ENCODE measurements at regions not wholly inside any gene's neighbourhood (a gene's known extent, or its start where the extent isn't known, plus 50 kb on each side); places are given as distances from the start of the nearest gene placed in this dataset.

DNA sequence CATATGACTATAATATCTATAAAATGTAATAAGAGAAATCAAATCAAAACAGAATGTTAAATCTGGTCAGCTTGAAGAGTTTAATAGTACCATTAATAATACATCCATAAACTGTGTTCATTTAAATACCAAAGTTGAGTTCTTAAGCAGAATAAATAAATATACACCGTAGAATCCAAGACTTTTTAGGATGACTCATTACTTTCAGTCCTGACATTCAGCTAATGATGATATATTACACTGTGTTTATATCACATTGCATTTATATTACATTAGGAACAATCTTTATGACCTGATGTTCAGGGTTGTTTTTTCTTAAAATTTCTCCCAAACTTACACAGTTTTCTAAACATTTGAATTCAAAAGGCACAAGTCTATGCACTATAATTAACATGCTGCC is 331.3 kb downstream of the SS18 start:
- TF ChIP-seq POLR2A (IDR thresholded peaks at IDR 0.05) (no peak), EP300 (IDR thresholded peaks at IDR 0.05; ENCODE audit: low read depth) (no peak), POLR2AphosphoS5 (IDR thresholded peaks at IDR 0.05) (no peak)
- TF ChIP-seq, protein P1, sequence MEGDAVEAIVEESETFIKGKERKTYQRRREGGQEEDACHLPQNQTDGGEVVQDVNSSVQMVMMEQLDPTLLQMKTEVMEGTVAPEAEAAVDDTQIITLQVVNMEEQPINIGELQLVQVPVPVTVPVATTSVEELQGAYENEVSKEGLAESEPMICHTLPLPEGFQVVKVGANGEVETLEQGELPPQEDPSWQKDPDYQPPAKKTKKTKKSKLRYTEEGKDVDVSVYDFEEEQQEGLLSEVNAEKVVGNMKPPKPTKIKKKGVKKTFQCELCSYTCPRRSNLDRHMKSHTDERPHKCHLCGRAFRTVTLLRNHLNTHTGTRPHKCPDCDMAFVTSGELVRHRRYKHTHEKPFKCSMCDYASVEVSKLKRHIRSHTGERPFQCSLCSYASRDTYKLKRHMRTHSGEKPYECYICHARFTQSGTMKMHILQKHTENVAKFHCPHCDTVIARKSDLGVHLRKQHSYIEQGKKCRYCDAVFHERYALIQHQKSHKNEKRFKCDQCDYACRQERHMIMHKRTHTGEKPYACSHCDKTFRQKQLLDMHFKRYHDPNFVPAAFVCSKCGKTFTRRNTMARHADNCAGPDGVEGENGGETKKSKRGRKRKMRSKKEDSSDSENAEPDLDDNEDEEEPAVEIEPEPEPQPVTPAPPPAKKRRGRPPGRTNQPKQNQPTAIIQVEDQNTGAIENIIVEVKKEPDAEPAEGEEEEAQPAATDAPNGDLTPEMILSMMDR (IDR thresholded peaks at IDR 0.05): no peak
- H3K27me3 ChIP-seq: no peaks in the 10 kb centered on the region

DNA sequence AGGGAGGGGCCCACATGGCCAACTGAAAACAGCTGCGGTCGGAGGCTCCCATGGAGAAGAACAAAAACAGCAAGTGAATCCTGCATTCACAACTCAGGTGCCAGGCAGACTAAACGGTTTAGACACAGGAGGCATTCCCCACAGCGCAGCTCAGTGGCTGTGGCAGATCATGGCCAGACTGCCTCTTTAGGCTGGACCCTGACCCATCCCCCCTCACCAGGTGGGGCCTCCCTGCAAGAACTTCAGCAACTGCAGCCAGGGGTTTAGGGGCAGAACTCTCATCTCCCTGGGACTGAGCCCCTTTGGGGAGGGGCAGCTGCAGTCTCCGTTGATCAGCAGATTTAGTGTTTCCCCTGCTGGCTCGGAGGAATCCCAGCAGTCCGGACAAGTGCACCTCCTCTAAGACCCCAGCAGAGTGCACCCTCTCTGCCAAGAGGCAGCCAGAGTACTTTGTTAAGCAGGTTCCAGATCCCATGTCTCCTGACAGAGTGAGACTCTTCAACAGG is 346.7 kb downstream of the SS18 start:
- Histone ChIP-seq H3K36me3 (no peaks in the 10 kb centered on the region), H3K4me3 (no peak overlapping the region), H3K9me3 (no peaks in the 10 kb centered on the region), H3K27me3 (no peaks in the 10 kb centered on the region), H3K4me1 (no peaks in the 10 kb centered on the region), H3K27ac (no peak overlapping the region)
- TF ChIP-seq POLR2AphosphoS5 (IDR thresholded peaks at IDR 0.05) (no peak), POLR2A (IDR thresholded peaks at IDR 0.05) (no peak), EP300 (IDR thresholded peaks at IDR 0.05; ENCODE audit: low read depth) (no peak)
- TF ChIP-seq, protein P1 (IDR thresholded peaks at IDR 0.05): no peak
- no peak for DNase-seq
- 78% methylated on average over 7 of the region's 7 CpGs; no CpG with 5 or more reads in 1 of the 2 donors for WGBS, 2 donors (ENCODE audit: low coverage in 1 of 2)
- in situ Hi-C loops (cut with MboI; ENCODE audit: low pct_ligation_motif_present in 1 of 4, low pct_unique_long_range_greater_than_20kb in 1 of 4, low sequenced_read_pairs in 3 of 4) (no loop called here), intact Hi-C loops (cut with DNase I; ENCODE audit: low total_unique reads) (no loop called here)

More for the DNA sequence above, 331.3 kb downstream of the SS18 start:
- WGBS, 2 donors (ENCODE audit: low coverage in 1 of 2): 31 to 43% methylated on average over 1 of the region's 1 CpG
- Histone ChIP-seq H3K4me3 (no peak overlapping the region), H3K36me3 (no peaks in the 10 kb centered on the region), H3K4me1 (no peaks in the 10 kb centered on the region), H3K9me3 (no peaks in the 10 kb centered on the region), H3K27ac (no peak overlapping the region)
- in situ Hi-C loops (cut with MboI; ENCODE audit: low pct_ligation_motif_present in 1 of 4, low pct_unique_long_range_greater_than_20kb in 1 of 4, low sequenced_read_pairs in 3 of 4): no loop called here
- intact Hi-C loops (cut with DNase I; ENCODE audit: low total_unique reads): no loop called here
- DNase-seq: no peak

DNA sequence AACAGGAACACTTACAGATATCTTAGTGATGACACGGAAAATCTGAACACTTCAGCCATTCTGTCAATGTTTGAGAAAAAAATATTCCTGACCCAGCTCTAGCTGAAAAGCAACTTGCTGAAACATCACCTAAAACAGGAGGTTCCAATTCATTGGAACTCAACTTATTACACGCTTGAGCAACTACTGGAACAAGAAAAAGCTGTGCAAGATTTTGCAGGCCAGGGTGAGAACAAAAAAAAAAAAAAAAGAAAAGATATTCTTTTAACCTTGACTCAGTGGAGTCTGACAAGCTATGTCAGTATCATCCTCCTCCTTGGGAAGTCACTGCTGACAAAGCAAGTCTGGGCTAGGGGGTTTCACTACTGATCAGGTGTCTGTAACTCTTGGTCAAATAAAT is 351.0 kb downstream of the SS18 start:
- Histone ChIP-seq H3K4me3 (no peak overlapping the region), H3K36me3 (no peaks in the 10 kb centered on the region), H3K9me3 (no peaks in the 10 kb centered on the region), H3K27me3 (no peaks in the 10 kb centered on the region), H3K4me1 (no peaks in the 10 kb centered on the region), H3K27ac (no peak overlapping the region)
- TF ChIP-seq, protein P1 (IDR thresholded peaks at IDR 0.05): no peak
- TF ChIP-seq EP300 (IDR thresholded peaks at IDR 0.05; ENCODE audit: low read depth) (no peak), POLR2AphosphoS5 (IDR thresholded peaks at IDR 0.05) (no peak), POLR2A (IDR thresholded peaks at IDR 0.05) (no peak)
- DNase-seq: no peak
- intact Hi-C loops (cut with DNase I; ENCODE audit: low total_unique reads) (no loop called here), in situ Hi-C loops (cut with MboI; ENCODE audit: low pct_ligation_motif_present in 1 of 4, low pct_unique_long_range_greater_than_20kb in 1 of 4, low sequenced_read_pairs in 3 of 4) (no loop called here)
- 85 to 100% methylated on average over 1 to 2 of the region's 2 CpGs for WGBS, 2 donors (ENCODE audit: low coverage in 1 of 2)

DNA sequence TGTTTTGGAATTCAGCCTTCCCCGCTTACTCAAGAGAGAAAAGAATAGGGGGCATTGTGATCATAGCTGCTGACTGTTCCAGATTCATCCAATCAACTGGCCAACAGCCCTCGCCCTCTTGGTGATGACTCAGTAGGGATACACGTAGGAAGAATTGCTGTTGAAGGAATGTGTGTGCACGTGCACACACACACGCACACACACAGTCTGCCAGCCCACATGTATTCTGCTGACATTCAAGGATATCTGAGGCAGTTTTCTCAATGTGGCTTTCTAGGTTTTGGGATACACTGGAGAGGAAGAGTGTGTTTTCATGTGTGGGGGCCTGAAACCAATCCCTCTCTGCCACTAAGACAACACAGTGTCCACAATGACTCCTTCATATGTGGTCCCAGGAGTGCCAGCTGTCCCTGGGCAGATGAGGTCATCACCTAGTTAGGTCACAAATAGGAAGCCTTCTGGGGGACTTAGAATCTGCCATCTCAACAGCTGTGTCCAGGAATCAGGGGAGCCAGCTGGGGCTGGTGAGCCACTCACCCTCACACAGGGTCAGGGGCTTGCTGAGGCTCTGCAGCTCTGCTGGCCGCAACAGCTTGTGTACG is 352.6 kb downstream of the SS18 start:
- WGBS, 2 donors (ENCODE audit: low coverage in 1 of 2): 36 to 82% methylated on average over 3 to 7 of the region's 7 CpGs
- no peaks in the 10 kb centered on the region for H3K4me1 ChIP-seq
- in situ Hi-C loops (cut with MboI; ENCODE audit: low pct_ligation_motif_present in 1 of 4, low pct_unique_long_range_greater_than_20kb in 1 of 4, low sequenced_read_pairs in 3 of 4): no loop called here
- H3K27me3 ChIP-seq: no peaks in the 10 kb centered on the region
- no peak overlapping the region for H3K27ac ChIP-seq
- no peak for DNase-seq
- H3K4me3 ChIP-seq: no peak overlapping the region
- TF ChIP-seq POLR2A (IDR thresholded peaks at IDR 0.05): no peak
- TF ChIP-seq EP300 (IDR thresholded peaks at IDR 0.05; ENCODE audit: low read depth): no peak
- TF ChIP-seq POLR2AphosphoS5 (IDR thresholded peaks at IDR 0.05): no peak
- TF ChIP-seq, protein P1 (IDR thresholded peaks at IDR 0.05): no peak
- H3K9me3 ChIP-seq: no peaks in the 10 kb centered on the region
- intact Hi-C loops (cut with DNase I; ENCODE audit: low total_unique reads): no loop called here
- H3K36me3 ChIP-seq: no peaks in the 10 kb centered on the region

All from transverse colon (tissue), 4 donors.